SK-N-SH (cell line): ENCODE measurements at regions not wholly inside any gene's neighbourhood (a gene's known extent, or its start where the extent isn't known, plus 50 kb on each side); places are given as distances from the start of the nearest gene placed in this dataset.

ENCODE experiments used
- CTCF ChIA-PET: fragments of 300-600, 350-600 bp; formaldehyde crosslinking; extraction: SDS; loops from one replicate; lab custom pipeline; 2021; lab: Yijun Ruan, JAX
- POLR2A ChIA-PET: fragments of 350-600 bp; sonication (Branson Sonifier 250); formaldehyde crosslinking; extraction: SDS; loops from one replicate; lab custom pipeline; 2020; ENCODE audit warnings: antibody characterized with exemption, inconsistent platforms; lab: Yijun Ruan, JAX
- DNase-seq: peaks from one replicate; pipeline ENCODE4 v3.0.0; 2012
- H2AFZ ChIP-seq: fragments of 200-600 bp; sonication (generic); 2 replicates; pipeline ENCODE4 v1.8.1; 2016; ENCODE audit warnings: antibody characterized with exemption, mild to moderate bottlenecking, low read depth
- H3F3A ChIP-seq: fragments of 200-600 bp; sonication (generic); replicated peaks from 2 replicates; pipeline ENCODE3; 2016; ENCODE audit warnings: antibody characterized with exemption, mild to moderate bottlenecking; ENCODE audit not compliant: insufficient read depth
- H3K27ac ChIP-seq, 2 experiments: fragments of 200-500 bp in 1 of 2; fragments of 200-600 bp in 1 of 2; sonication (Bioruptor generic) in 1 of 2; sonication (generic), shearing (Covaris generic) in 1 of 2; 2 replicates each; pipeline versions ENCODE4 v1.5.1 to v1.6.1; 2014 to 2016; ENCODE audit warnings: low read depth in 2 of 2, inconsistent platforms in 1 of 2, low read length in 1 of 2, mild to moderate bottlenecking in 1 of 2, mixed read lengths in 1 of 2
- H3K27me3 ChIP-seq: fragments of 200-600 bp; sonication (generic), shearing (Covaris generic); 2 replicates; pipeline ENCODE4 v1.6.1; 2016; ENCODE audit warnings: mixed run types; ENCODE audit not compliant: insufficient read depth
- H3K36me3 ChIP-seq, 2 experiments: fragments of 200-500 bp in 1 of 2; fragments of 200-600 bp in 1 of 2; sonication (Bioruptor generic) in 1 of 2; sonication (generic) in 1 of 2; replicated peaks in 1 of 2; 2 replicates each; pipeline versions ENCODE3 to v1.5.1; 2014 to 2016; ENCODE audit warnings: low read length in 1 of 2, mild to moderate bottlenecking in 1 of 2; ENCODE audit not compliant: insufficient read depth in 2 of 2, control insufficient read depth in 1 of 2
- H3K4me1 ChIP-seq, 2 experiments: fragments of 200-500 bp in 1 of 2; fragments of 200-600 bp in 1 of 2; sonication (Bioruptor generic) in 1 of 2; sonication (generic), shearing (Covaris generic) in 1 of 2; 2 replicates each; pipeline versions ENCODE4 v1.5.1 to v1.6.1; 2014 to 2016; ENCODE audit warnings: low read depth in 1 of 2, low read length in 1 of 2, mixed run types in 1 of 2; ENCODE audit not compliant: insufficient read depth in 2 of 2, control insufficient read depth in 1 of 2
- H3K4me2 ChIP-seq: fragments of 200-600 bp; sonication (generic), shearing (Covaris generic); 2 replicates; pipeline ENCODE4 v1.6.1; 2017; ENCODE audit warnings: mixed run types
- H3K4me3 ChIP-seq, 2 experiments: fragments of 200-500 bp in 1 of 2; fragments of 200-600 bp in 1 of 2; sonication (Bioruptor generic) in 1 of 2; sonication (generic), shearing (Covaris generic) in 1 of 2; 2 replicates each; pipeline versions ENCODE4 v1.5.1 to v1.8.1; 2014 to 2016; ENCODE audit warnings: low read depth in 2 of 2, inconsistent platforms in 1 of 2, low read length in 1 of 2, mild to moderate bottlenecking in 1 of 2, mixed read lengths in 1 of 2, moderate library complexity in 1 of 2
- H3K79me2 ChIP-seq: fragments of 200-600 bp; sonication (generic); 2 replicates; pipeline ENCODE4 v1.8.1; 2017; ENCODE audit warnings: mild to moderate bottlenecking; ENCODE audit not compliant: insufficient read depth
- H3K9ac ChIP-seq: fragments of 200-600 bp; sonication (generic); 2 replicates; pipeline ENCODE4 v1.6.1; 2017; ENCODE audit warnings: mixed run types
- H3K9me2 ChIP-seq: fragments of 200-600 bp; sonication (generic); 2 replicates; pipeline ENCODE4 v1.6.1; 2017; ENCODE audit warnings: mixed run types
- H3K9me3 ChIP-seq: fragments of 200-600 bp; sonication (generic); 2 replicates; pipeline ENCODE4 v1.6.1; 2017; ENCODE audit warnings: mixed run types, mild to moderate bottlenecking, moderate library complexity
- H4K20me1 ChIP-seq: fragments of 200-600 bp; sonication (generic); 2 replicates; pipeline ENCODE4 v1.6.1; 2017; ENCODE audit warnings: mild to moderate bottlenecking, mixed run types; ENCODE audit not compliant: insufficient read depth
- CHD2 ChIP-seq: fragments of 150-350 bp; IDR thresholded peaks from 2 replicates; pipeline ENCODE4 v1.6.1; 2018; ENCODE audit warnings: low read length; ENCODE audit not compliant: partially characterized antibody
- CTCF ChIP-seq: fragments of 200-600 bp; sonication (generic); IDR thresholded peaks from 2 replicates; pipeline ENCODE4 v1.6.1; 2017; ENCODE audit warnings: antibody characterized with exemption, mild to moderate bottlenecking, moderate library complexity
- EP300 ChIP-seq, 2 experiments: IDR thresholded peaks; 2 replicates each; pipeline versions ENCODE4 v1.4.0 to v1.6.1; 2012; ENCODE audit warnings: borderline replicate concordance in 1 of 2, low read depth in 1 of 2, low read length in 1 of 2
- NRF1 ChIP-seq: IDR thresholded peaks from 2 replicates; pipeline ENCODE4 v1.6.1; 2012; ENCODE audit warnings: low read depth, mild to moderate bottlenecking, low read length
- RAD21 ChIP-seq: IDR thresholded peaks from 2 replicates; pipeline ENCODE4 v1.6.1; 2012; ENCODE audit warnings: mild to moderate bottlenecking, low read length
- RCOR1 ChIP-seq: fragments of 150-350 bp; IDR thresholded peaks from 2 replicates; pipeline ENCODE4 v1.6.1; 2017; ENCODE audit warnings: antibody characterized with exemption, low read length
- TCF12 ChIP-seq: IDR thresholded peaks from 2 replicates; pipeline ENCODE4 v1.4.0; 2012
- YY1 ChIP-seq: IDR thresholded peaks from 2 replicates; pipeline ENCODE4 v1.4.0; 2012; ENCODE audit warnings: low read depth, mild to moderate bottlenecking
- WGBS: methylation state at CpG from one replicate; pipeline ENCODE4 v1.1.6; 2017; ENCODE audit warnings: low lambda C conversion rate; 5-methylcytosine and 5-hydroxymethylcytosine counted together
- TF ChIP-seq, protein P1 (sequence below): IDR thresholded peaks from 2 replicates; pipeline ENCODE4 v1.6.1; 2012; ENCODE audit warnings: mild to moderate bottlenecking, low read depth, low read length, moderate library complexity
- TF ChIP-seq, protein P2 (sequence below): IDR thresholded peaks from 2 replicates; pipeline ENCODE4 v1.4.0; 2012; ENCODE audit warnings: low read depth, borderline replicate concordance

- TF ChIP-seq, protein P1, sequence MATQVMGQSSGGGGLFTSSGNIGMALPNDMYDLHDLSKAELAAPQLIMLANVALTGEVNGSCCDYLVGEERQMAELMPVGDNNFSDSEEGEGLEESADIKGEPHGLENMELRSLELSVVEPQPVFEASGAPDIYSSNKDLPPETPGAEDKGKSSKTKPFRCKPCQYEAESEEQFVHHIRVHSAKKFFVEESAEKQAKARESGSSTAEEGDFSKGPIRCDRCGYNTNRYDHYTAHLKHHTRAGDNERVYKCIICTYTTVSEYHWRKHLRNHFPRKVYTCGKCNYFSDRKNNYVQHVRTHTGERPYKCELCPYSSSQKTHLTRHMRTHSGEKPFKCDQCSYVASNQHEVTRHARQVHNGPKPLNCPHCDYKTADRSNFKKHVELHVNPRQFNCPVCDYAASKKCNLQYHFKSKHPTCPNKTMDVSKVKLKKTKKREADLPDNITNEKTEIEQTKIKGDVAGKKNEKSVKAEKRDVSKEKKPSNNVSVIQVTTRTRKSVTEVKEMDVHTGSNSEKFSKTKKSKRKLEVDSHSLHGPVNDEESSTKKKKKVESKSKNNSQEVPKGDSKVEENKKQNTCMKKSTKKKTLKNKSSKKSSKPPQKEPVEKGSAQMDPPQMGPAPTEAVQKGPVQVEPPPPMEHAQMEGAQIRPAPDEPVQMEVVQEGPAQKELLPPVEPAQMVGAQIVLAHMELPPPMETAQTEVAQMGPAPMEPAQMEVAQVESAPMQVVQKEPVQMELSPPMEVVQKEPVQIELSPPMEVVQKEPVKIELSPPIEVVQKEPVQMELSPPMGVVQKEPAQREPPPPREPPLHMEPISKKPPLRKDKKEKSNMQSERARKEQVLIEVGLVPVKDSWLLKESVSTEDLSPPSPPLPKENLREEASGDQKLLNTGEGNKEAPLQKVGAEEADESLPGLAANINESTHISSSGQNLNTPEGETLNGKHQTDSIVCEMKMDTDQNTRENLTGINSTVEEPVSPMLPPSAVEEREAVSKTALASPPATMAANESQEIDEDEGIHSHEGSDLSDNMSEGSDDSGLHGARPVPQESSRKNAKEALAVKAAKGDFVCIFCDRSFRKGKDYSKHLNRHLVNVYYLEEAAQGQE: no peak
- TF ChIP-seq TCF12: peak; percentile 98
- peak; percentile 88 for TF ChIP-seq RCOR1
- TF ChIP-seq CHD2: peak; percentile 66
- no peak for TF ChIP-seq YY1
- no peak for TF ChIP-seq NRF1
- TF ChIP-seq RAD21: peak; percentile 28; the same call in 1 of the 2 replicates
- no peak for TF ChIP-seq CTCF
Measured at GRCh38 chr11:103842795-103843194, 193.6 kb upstream of the DDI1 start (continued).

- H3K27me3 ChIP-seq: no peaks in the 10 kb centered on the region
- no peaks in the 10 kb centered on the region for H3K9me3 ChIP-seq
- no peaks in the 10 kb centered on the region for H4K20me1 ChIP-seq
- TF ChIP-seq EP300 (IDR thresholded peaks at IDR 0.05; ENCODE audit: borderline replicate concordance in 1 of 2, low read depth in 1 of 2, low read length in 1 of 2): no peak
- TF ChIP-seq, protein P2, sequence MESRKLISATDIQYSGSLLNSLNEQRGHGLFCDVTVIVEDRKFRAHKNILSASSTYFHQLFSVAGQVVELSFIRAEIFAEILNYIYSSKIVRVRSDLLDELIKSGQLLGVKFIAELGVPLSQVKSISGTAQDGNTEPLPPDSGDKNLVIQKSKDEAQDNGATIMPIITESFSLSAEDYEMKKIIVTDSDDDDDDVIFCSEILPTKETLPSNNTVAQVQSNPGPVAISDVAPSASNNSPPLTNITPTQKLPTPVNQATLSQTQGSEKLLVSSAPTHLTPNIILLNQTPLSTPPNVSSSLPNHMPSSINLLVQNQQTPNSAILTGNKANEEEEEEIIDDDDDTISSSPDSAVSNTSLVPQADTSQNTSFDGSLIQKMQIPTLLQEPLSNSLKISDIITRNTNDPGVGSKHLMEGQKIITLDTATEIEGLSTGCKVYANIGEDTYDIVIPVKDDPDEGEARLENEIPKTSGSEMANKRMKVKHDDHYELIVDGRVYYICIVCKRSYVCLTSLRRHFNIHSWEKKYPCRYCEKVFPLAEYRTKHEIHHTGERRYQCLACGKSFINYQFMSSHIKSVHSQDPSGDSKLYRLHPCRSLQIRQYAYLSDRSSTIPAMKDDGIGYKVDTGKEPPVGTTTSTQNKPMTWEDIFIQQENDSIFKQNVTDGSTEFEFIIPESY: no peak
- no peak for TF ChIP-seq CHD2
- peaks cover 0 to 11% of the 10 kb centered on the region in 2 experiments; a peak in 2 of 4 replicates for H3K4me1 ChIP-seq
- 76% methylated on average over 7 of the region's 7 CpGs for WGBS
- H3K27ac ChIP-seq: no peak overlapping the region
- CTCF ChIA-PET: no interaction called here
- H3F3A ChIP-seq: no peaks in the 10 kb centered on the region
- H3K79me2 ChIP-seq: no peaks in the 10 kb centered on the region
- H3K4me2 ChIP-seq: no peak overlapping the region
- no peak overlapping the region for H3K4me3 ChIP-seq
- H3K9me2 ChIP-seq: no peaks in the 10 kb centered on the region
- POLR2A ChIA-PET: no interaction called here
- DNase-seq: no peak
- H3K9ac ChIP-seq: no peak overlapping the region
- no peaks in the 10 kb centered on the region for H3K36me3 ChIP-seq
- no peak overlapping the region for H2AFZ ChIP-seq
Measured at GRCh38 chr11:103844327-103845215, 191.9 kb upstream of the DDI1 start.
